ENCODE measurements at regions not wholly inside any gene's neighbourhood (a gene's known extent, or its start where the extent isn't known, plus 50 kb on each side); places are given as distances from the start of the nearest gene placed in this dataset.

DNA sequence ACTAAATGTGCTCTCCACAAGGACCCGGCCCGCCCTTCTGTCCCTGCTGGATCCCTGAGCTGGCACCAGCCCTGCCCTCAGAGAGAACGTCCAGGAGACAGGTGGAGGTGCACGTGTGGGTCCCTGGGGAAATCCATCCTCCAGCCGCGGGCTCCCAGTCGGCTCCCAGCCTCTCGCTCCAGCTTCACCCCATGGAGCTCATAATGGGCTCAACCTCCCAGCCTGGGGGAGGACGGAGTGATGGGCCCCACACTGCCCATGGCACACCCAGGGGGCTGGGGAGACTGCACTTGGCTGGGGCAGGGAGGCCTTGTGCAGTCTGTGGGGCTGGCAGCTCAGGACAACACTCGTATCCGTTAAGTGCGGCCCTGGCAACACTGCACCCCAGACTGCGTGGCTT is 250.5 kb downstream of the TMEM121 start:
- 81 to 86% methylated on average over 13 of the region's 13 CpGs for WGBS, 2 experiments
- no peak overlapping the region for H3K4me3 ChIP-seq (ENCODE audit: insufficient read depth, low read depth, low read length)
- no peaks in the 10 kb centered on the region for H3K4me1 ChIP-seq (ENCODE audit: control insufficient read depth, insufficient read depth, low read length)
- no peaks in the 10 kb centered on the region for H3K36me3 ChIP-seq (ENCODE audit: control insufficient read depth, insufficient read depth, low read length)
- no peaks in the 10 kb centered on the region for H3K27me3 ChIP-seq (ENCODE audit: control insufficient read depth, insufficient read depth, low read length, poor library complexity, severe bottlenecking)
- H3K9me3 ChIP-seq (ENCODE audit: control insufficient read depth, low read length) = peaks cover 8% of the 10 kb centered on the region
- H3K27ac ChIP-seq (ENCODE audit: insufficient read depth, low read depth, low read length, poor library complexity, severe bottlenecking) = no peak overlapping the region

DNA sequence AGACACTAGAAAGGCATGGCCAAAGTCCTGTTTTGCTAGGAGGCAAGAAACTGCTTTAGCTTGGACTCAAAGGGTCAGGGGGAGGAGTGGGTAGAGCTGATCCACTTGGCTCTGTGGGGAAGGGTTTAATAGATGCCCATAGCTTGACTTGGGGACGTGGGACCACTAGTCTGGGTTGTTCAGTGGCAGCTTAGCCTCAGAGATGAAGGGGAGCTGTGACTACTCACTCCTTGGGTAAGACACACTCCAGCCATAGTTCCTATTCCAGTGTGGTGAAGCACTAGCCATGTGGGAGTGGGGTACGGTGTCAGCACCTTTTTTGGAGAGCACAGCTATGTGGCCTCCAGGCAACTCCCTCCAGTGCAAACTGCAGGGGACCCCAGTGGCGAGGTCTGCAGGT is 257.3 kb downstream of the TMEM121 start:
- H3K36me3 ChIP-seq (ENCODE audit: control insufficient read depth, insufficient read depth, low read length) = no peaks in the 10 kb centered on the region
- H3K4me3 ChIP-seq (ENCODE audit: insufficient read depth, low read depth, low read length) = no peak overlapping the region
- no peaks in the 10 kb centered on the region for H3K27me3 ChIP-seq (ENCODE audit: control insufficient read depth, insufficient read depth, low read length, poor library complexity, severe bottlenecking)
- peaks cover 28% of the 10 kb centered on the region for H3K9me3 ChIP-seq (ENCODE audit: control insufficient read depth, low read length)
- H3K27ac ChIP-seq (ENCODE audit: insufficient read depth, low read depth, low read length, poor library complexity, severe bottlenecking) = no peak overlapping the region
- WGBS, 2 experiments = 46 to 51% methylated on average over 3 of the region's 3 CpGs
- H3K4me1 ChIP-seq (ENCODE audit: control insufficient read depth, insufficient read depth, low read length) = no peaks in the 10 kb centered on the region

DNA sequence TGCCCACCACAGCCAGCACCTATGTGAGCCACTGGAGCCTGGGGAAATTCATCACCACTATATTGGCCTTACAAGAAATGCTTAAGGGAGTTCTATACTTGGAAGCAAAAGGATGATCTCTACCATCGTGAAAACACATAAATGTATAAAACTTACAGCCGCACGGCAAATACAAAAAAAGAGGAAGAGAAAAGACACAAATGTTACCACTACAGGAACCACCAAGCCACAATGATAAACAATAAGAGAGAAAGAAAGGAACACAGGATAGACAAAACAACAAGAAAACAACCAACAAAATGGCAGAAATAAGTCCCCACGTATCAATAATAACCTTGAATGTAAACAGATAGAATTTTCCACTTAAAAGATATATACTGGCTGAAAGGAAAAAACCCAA is 267.5 kb downstream of the TMEM121 start:
- Histone ChIP-seq H3K36me3 (ENCODE audit: control insufficient read depth, insufficient read depth, low read length) (no peaks in the 10 kb centered on the region), H3K4me1 (ENCODE audit: control insufficient read depth, insufficient read depth, low read length) (no peaks in the 10 kb centered on the region), H3K4me3 (ENCODE audit: insufficient read depth, low read depth, low read length) (no peak overlapping the region), H3K27me3 (ENCODE audit: control insufficient read depth, insufficient read depth, low read length, poor library complexity, severe bottlenecking) (no peaks in the 10 kb centered on the region), H3K27ac (ENCODE audit: insufficient read depth, low read depth, low read length, poor library complexity, severe bottlenecking) (no peak overlapping the region), H3K9me3 (ENCODE audit: control insufficient read depth, low read length) (peaks cover 2% of the 10 kb centered on the region)
- 89 to 93% methylated on average over 3 of the region's 4 CpGs for WGBS, 2 experiments

DNA sequence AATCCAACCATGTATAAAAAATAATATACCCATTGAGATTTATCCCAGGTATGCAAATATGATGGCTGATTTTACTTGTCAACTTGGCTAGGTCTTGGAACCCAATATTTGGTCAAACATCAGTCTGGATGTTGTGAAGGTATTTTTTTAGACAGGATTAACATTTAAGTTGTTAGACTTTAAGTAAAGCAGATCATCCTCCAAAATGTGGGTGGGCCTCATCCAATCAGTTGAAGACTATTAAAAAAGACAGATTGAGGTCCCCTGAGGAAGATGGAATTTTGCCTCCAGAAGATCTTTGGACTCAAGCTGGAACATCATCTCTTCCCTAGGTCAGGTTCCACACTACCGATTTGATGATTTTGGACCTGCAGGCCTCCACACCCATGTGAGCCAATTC is 271.2 kb downstream of the TMEM121 start:
- H3K27me3 ChIP-seq (ENCODE audit: control insufficient read depth, insufficient read depth, low read length, poor library complexity, severe bottlenecking) = no peaks in the 10 kb centered on the region
- H3K9me3 ChIP-seq (ENCODE audit: control insufficient read depth, low read length) = peaks cover 2% of the 10 kb centered on the region
- no peaks in the 10 kb centered on the region for H3K36me3 ChIP-seq (ENCODE audit: control insufficient read depth, insufficient read depth, low read length)
- no peak overlapping the region for H3K27ac ChIP-seq (ENCODE audit: insufficient read depth, low read depth, low read length, poor library complexity, severe bottlenecking)
- H3K4me1 ChIP-seq (ENCODE audit: control insufficient read depth, insufficient read depth, low read length) = no peaks in the 10 kb centered on the region
- no peak overlapping the region for H3K4me3 ChIP-seq (ENCODE audit: insufficient read depth, low read depth, low read length)
- WGBS, 2 experiments = 82 to 90% methylated on average over 1 of the region's 1 CpG

DNA sequence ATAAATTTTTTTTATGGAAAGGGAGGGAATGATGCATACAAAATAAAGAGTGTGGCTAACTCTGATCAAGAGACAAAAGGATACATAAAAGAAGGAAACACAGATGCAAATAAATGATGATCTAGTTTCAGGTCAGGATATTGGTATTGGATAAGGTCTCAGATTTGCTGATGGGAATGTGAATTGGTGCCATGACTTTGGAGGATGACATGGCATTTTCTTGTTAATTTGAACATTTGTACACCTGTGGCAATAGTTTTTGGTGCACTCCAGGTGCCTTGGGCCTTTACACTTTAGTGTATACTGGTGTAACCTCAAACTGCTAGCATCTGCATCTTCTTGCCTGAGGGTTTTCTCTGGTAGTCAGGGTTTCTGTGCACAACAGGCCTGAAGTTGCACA is 279.3 kb downstream of the TMEM121 start:
- Histone ChIP-seq H3K27ac (ENCODE audit: insufficient read depth, low read depth, low read length, poor library complexity, severe bottlenecking) (no peak overlapping the region), H3K4me3 (ENCODE audit: insufficient read depth, low read depth, low read length) (no peak overlapping the region), H3K4me1 (ENCODE audit: control insufficient read depth, insufficient read depth, low read length) (no peaks in the 10 kb centered on the region), H3K27me3 (ENCODE audit: control insufficient read depth, insufficient read depth, low read length, poor library complexity, severe bottlenecking) (no peaks in the 10 kb centered on the region), H3K36me3 (ENCODE audit: control insufficient read depth, insufficient read depth, low read length) (no peaks in the 10 kb centered on the region), H3K9me3 (ENCODE audit: control insufficient read depth, low read length) (peaks cover 6% of the 10 kb centered on the region)

DNA sequence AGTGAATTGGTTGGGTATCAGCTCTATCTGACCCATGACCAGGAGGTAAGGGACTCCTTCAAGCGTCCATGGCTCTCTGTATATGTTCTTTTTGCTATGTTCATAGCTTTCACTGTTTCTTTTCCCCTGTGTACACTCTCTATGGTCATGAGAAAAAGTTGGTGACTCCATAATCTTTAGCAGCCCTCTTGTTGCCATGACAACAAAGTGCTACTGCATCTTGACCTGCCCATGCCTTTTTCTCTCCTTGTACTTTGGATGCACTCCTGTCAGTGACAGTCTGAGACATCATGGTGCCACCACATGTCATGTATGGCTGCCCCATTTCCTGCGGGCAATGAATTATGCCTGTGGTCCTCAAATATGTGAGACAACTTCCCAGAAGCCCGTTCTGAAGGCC is 280.2 kb downstream of the TMEM121 start:
- Histone ChIP-seq H3K36me3 (ENCODE audit: control insufficient read depth, insufficient read depth, low read length) (no peaks in the 10 kb centered on the region), H3K27me3 (ENCODE audit: control insufficient read depth, insufficient read depth, low read length, poor library complexity, severe bottlenecking) (no peaks in the 10 kb centered on the region), H3K27ac (ENCODE audit: insufficient read depth, low read depth, low read length, poor library complexity, severe bottlenecking) (no peak overlapping the region), H3K9me3 (ENCODE audit: control insufficient read depth, low read length) (peaks cover 8% of the 10 kb centered on the region), H3K4me1 (ENCODE audit: control insufficient read depth, insufficient read depth, low read length) (no peaks in the 10 kb centered on the region), H3K4me3 (ENCODE audit: insufficient read depth, low read depth, low read length) (no peak overlapping the region)
- WGBS, 2 experiments = 45 to 49% methylated on average over 3 of the region's 3 CpGs

DNA sequence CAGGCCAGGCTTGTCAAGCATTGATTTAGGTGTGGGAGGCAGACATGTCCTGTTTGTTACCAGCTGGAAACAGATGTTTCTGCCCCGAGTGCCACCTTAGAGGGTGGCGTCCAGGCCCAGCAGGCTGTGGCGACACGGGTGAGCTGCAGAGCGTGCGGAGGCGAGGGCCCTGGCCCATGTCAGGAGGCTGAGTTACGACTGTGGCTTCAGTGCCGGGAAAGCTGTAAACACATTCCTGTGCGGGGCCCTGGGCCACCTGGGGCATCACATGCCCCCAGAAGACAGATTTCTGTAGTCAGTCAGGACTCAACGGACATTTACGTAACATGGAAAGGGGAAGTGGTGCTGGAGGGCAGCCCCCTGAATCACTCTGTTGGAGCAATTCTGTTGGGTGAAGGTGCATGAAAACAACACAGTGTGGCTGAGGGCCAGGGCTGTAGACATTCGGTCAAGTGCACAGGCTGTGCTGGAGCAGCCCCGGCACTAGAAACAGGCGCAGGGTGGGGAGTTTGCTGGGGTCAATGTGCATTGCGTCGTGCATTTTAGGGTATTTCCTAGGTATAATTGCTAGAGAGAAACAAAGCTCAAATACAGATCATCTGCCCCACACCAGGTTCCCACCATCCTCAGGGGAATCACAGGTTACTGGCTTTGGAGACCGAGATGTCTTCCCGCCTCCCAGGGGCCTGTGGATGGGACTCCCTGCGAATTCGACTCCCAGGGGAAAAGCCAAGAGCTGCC is 291.8 kb downstream of the TMEM121 start:
- Histone ChIP-seq H3K4me1 (ENCODE audit: control insufficient read depth, insufficient read depth, low read length) (no peaks in the 10 kb centered on the region), H3K4me3 (ENCODE audit: insufficient read depth, low read depth, low read length) (no peak overlapping the region), H3K9me3 (ENCODE audit: control insufficient read depth, low read length) (peaks cover 14% of the 10 kb centered on the region), H3K36me3 (ENCODE audit: control insufficient read depth, insufficient read depth, low read length) (no peaks in the 10 kb centered on the region), H3K27me3 (ENCODE audit: control insufficient read depth, insufficient read depth, low read length, poor library complexity, severe bottlenecking) (no peaks in the 10 kb centered on the region), H3K27ac (ENCODE audit: insufficient read depth, low read depth, low read length, poor library complexity, severe bottlenecking) (no peak overlapping the region)
- WGBS, 2 experiments = 76 to 78% methylated on average over 21 of the region's 21 CpGs

DNA sequence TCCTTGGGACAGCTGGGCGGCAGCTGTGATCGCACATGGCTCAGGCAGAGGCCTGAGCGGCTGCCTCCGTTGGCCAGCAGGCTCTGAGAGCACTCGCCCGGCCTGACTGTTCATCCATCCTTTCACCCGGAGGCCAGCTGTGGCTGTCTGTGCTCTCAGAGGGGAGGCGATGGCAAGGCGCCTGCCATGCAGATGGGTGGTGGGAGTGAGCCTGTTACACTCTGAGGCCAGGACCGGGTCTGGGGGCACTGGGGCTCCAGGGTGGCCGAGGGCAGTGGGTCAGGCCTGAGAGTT is 292.3 kb downstream of the TMEM121 start:
- WGBS, 2 experiments = 80 to 81% methylated on average over 11 of the region's 11 CpGs
- Histone ChIP-seq H3K36me3 (ENCODE audit: control insufficient read depth, insufficient read depth, low read length) (no peaks in the 10 kb centered on the region), H3K9me3 (ENCODE audit: control insufficient read depth, low read length) (peaks cover 13% of the 10 kb centered on the region), H3K27ac (ENCODE audit: insufficient read depth, low read depth, low read length, poor library complexity, severe bottlenecking) (no peak overlapping the region), H3K27me3 (ENCODE audit: control insufficient read depth, insufficient read depth, low read length, poor library complexity, severe bottlenecking) (no peaks in the 10 kb centered on the region), H3K4me3 (ENCODE audit: insufficient read depth, low read depth, low read length) (no peak overlapping the region), H3K4me1 (ENCODE audit: control insufficient read depth, insufficient read depth, low read length) (no peaks in the 10 kb centered on the region)

DNA sequence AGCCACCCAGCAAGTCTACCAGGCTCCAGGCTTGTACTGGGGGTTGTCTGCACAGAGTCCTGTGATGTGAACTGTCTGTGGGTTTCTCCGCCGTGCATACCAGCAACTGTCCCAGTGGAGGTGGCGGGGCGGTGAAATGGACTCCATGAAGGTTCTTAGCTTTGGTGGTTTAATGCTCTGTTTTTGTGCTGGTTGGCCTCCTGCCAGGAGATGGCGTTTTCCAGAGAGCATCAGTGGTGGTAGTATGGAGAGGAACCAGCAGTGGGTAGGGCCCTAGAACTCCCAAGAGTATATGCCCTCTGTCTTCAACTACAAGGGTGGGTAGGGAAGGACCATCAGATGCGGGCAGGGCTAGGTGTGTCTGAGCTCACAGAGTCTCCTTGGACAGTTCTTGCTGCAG is 303.8 kb downstream of the TMEM121 start:
- Histone ChIP-seq H3K4me1 (ENCODE audit: control insufficient read depth, insufficient read depth, low read length) (no peaks in the 10 kb centered on the region), H3K9me3 (ENCODE audit: control insufficient read depth, low read length) (peaks cover 20% of the 10 kb centered on the region), H3K27me3 (ENCODE audit: control insufficient read depth, insufficient read depth, low read length, poor library complexity, severe bottlenecking) (no peaks in the 10 kb centered on the region), H3K4me3 (ENCODE audit: insufficient read depth, low read depth, low read length) (no peak overlapping the region), H3K36me3 (ENCODE audit: control insufficient read depth, insufficient read depth, low read length) (no peaks in the 10 kb centered on the region), H3K27ac (ENCODE audit: insufficient read depth, low read depth, low read length, poor library complexity, severe bottlenecking) (no peak overlapping the region)
- 82 to 84% methylated on average over 6 of the region's 6 CpGs for WGBS, 2 experiments

DNA sequence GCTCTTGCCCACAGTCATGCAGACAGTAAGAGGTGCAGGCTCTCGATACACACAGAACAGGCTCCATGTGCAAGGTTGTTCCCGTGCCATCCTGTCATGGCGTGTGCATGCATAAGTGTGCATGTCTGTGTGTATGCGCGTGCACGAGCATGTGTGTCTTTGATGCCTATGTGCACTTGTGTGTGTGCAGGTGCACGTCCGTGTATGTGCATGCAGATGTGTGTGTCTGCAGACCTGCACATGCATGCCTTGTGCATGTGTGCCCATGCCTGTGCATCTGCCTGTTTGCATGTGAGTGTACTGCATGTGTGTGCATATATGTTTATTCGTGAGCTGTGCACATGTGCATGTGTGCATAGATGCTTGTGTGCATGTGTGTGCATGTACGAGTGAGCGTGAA is 309.8 kb downstream of the TMEM121 start:
- H3K27ac ChIP-seq (ENCODE audit: insufficient read depth, low read depth, low read length, poor library complexity, severe bottlenecking) = no peak overlapping the region
- peaks cover 21% of the 10 kb centered on the region for H3K9me3 ChIP-seq (ENCODE audit: control insufficient read depth, low read length)
- H3K36me3 ChIP-seq (ENCODE audit: control insufficient read depth, insufficient read depth, low read length) = no peaks in the 10 kb centered on the region
- H3K4me1 ChIP-seq (ENCODE audit: control insufficient read depth, insufficient read depth, low read length) = no peaks in the 10 kb centered on the region
- no peak overlapping the region for H3K4me3 ChIP-seq (ENCODE audit: insufficient read depth, low read depth, low read length)
- WGBS, 2 experiments = 86 to 87% methylated on average over 11 of the region's 11 CpGs
- no peaks in the 10 kb centered on the region for H3K27me3 ChIP-seq (ENCODE audit: control insufficient read depth, insufficient read depth, low read length, poor library complexity, severe bottlenecking)

DNA sequence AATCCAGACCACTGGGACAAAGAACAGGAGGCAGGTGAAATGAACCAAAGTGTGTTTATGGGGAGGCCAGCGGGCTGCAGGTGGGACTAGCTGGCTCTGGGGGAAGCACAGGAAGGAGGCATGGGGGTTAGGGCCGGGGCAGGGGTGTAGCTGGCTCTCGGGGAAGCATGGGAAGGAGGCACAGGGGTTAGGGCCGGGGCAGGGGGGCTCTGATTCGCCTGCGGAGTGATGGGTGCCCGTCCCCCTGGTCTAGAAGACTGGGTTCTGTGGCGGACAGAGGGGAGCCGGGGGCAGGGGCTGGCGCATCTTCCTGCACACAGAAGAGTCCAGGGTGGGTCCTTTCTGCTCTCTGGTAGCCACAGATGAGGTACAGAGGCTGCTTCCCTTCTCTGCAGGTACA is 310.3 kb downstream of the TMEM121 start:
- no peaks in the 10 kb centered on the region for H3K4me1 ChIP-seq (ENCODE audit: control insufficient read depth, insufficient read depth, low read length)
- H3K36me3 ChIP-seq (ENCODE audit: control insufficient read depth, insufficient read depth, low read length) = no peaks in the 10 kb centered on the region
- H3K27me3 ChIP-seq (ENCODE audit: control insufficient read depth, insufficient read depth, low read length, poor library complexity, severe bottlenecking) = no peaks in the 10 kb centered on the region
- H3K9me3 ChIP-seq (ENCODE audit: control insufficient read depth, low read length) = peaks cover 17% of the 10 kb centered on the region
- H3K4me3 ChIP-seq (ENCODE audit: insufficient read depth, low read depth, low read length) = no peak overlapping the region
- 71 to 75% methylated on average over 10 of the region's 10 CpGs for WGBS, 2 experiments
- H3K27ac ChIP-seq (ENCODE audit: insufficient read depth, low read depth, low read length, poor library complexity, severe bottlenecking) = no peak overlapping the region

Measured in ectodermal cell (in vitro differentiated cells).